Esophagus muscularis mucosa (tissue), 3 donors: ENCODE measurements at regions not wholly inside any gene's neighbourhood (a gene's known extent, or its start where the extent isn't known, plus 50 kb on each side); places are given as distances from the start of the nearest gene placed in this dataset.

Experiments
- EP300 ChIP-seq: sonication (generic); formaldehyde crosslinking; IDR thresholded peaks from one replicate; pipeline ENCODE4 v1.6.1; 2017; ENCODE audit warnings: antibody characterized with exemption
- TF ChIP-seq, protein P1 (sequence below), 3 experiments: fragments of 200-600 bp in 2 of 3; fragments of 450-650 bp in 1 of 3; sonication (generic) in 2 of 3; IDR thresholded peaks; one replicate each; pipeline ENCODE4 v1.5.1; 2017 to 2019; ENCODE audit warnings: antibody characterized with exemption in 3 of 3, mild to moderate bottlenecking in 2 of 3, moderate library complexity in 1 of 3

DNA sequence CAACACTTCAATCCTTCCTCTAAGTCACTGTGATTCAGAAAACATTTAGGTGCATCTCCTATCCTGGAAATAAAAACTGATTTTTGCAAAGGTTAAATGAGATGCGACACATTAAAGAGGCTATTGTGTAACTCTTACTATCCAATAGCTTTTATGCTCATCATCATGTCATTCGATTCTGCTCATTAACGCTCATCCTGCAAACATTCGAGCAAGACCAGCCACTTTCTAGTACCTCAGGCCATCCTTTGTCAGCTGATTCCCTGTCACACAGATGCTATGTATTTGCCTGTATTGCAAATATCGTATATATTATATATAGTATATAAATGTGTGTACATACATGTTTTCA lies 131.6 kb downstream of the TLR5 start:
- TF ChIP-seq, protein P1, sequence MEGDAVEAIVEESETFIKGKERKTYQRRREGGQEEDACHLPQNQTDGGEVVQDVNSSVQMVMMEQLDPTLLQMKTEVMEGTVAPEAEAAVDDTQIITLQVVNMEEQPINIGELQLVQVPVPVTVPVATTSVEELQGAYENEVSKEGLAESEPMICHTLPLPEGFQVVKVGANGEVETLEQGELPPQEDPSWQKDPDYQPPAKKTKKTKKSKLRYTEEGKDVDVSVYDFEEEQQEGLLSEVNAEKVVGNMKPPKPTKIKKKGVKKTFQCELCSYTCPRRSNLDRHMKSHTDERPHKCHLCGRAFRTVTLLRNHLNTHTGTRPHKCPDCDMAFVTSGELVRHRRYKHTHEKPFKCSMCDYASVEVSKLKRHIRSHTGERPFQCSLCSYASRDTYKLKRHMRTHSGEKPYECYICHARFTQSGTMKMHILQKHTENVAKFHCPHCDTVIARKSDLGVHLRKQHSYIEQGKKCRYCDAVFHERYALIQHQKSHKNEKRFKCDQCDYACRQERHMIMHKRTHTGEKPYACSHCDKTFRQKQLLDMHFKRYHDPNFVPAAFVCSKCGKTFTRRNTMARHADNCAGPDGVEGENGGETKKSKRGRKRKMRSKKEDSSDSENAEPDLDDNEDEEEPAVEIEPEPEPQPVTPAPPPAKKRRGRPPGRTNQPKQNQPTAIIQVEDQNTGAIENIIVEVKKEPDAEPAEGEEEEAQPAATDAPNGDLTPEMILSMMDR (IDR thresholded peaks at IDR 0.05), result no peak
- no peak for TF ChIP-seq EP300
